ENCODE measurements at regions not wholly inside any gene's neighbourhood (a gene's known extent, or its start where the extent isn't known, plus 50 kb on each side); places are given as distances from the start of the nearest gene placed in this dataset.

GRCh38 chr11:23684701-23685100 lies 812.2 kb upstream of the LUZP2 start:
- no peaks in the 10 kb centered on the region for H3K27me3 Mint-ChIP-seq
- H3K27ac Mint-ChIP-seq, result no peak overlapping the region
- H3K9me3 Mint-ChIP-seq, result no peaks in the 10 kb centered on the region
- no peaks in the 10 kb centered on the region for H3K4me1 Mint-ChIP-seq
- no peak overlapping the region for H3K4me3 Mint-ChIP-seq
- H3K36me3 Mint-ChIP-seq, result no peaks in the 10 kb centered on the region

GRCh38 chr11:23687991-23688390 lies 808.9 kb upstream of the LUZP2 start:
- no peaks in the 10 kb centered on the region for H3K4me1 Mint-ChIP-seq
- no peaks in the 10 kb centered on the region for H3K9me3 Mint-ChIP-seq
- H3K4me3 Mint-ChIP-seq, result no peak overlapping the region
- no peak overlapping the region for H3K27ac Mint-ChIP-seq
- no peaks in the 10 kb centered on the region for H3K36me3 Mint-ChIP-seq
- no peaks in the 10 kb centered on the region for H3K27me3 Mint-ChIP-seq

GRCh38 chr11:23688411-23688810 lies 808.4 kb upstream of the LUZP2 start:
- no peak overlapping the region for H3K4me3 Mint-ChIP-seq
- no peaks in the 10 kb centered on the region for H3K36me3 Mint-ChIP-seq
- H3K4me1 Mint-ChIP-seq, result no peaks in the 10 kb centered on the region
- no peaks in the 10 kb centered on the region for H3K27me3 Mint-ChIP-seq
- H3K27ac Mint-ChIP-seq, result no peak overlapping the region
- H3K9me3 Mint-ChIP-seq, result no peaks in the 10 kb centered on the region

- no peaks in the 10 kb centered on the region for H3K36me3 Mint-ChIP-seq
- H3K9me3 Mint-ChIP-seq, result no peaks in the 10 kb centered on the region
- H3K4me1 Mint-ChIP-seq, result no peaks in the 10 kb centered on the region
- no peak overlapping the region for H3K4me3 Mint-ChIP-seq
- H3K27me3 Mint-ChIP-seq, result no peaks in the 10 kb centered on the region
- no peak overlapping the region for H3K27ac Mint-ChIP-seq
These were observed 808.0 kb upstream of the LUZP2 start for GRCh38 chr11:23688835-23689234.

GRCh38 chr11:23696688-23697415 lies 800.0 kb upstream of the LUZP2 start:
- Mint-ChIP-seq H3K4me1 (no peaks in the 10 kb centered on the region), H3K27me3 (no peaks in the 10 kb centered on the region), H3K27ac (no peak overlapping the region), H3K4me3 (no peak overlapping the region), H3K36me3 (no peaks in the 10 kb centered on the region), H3K9me3 (no peaks in the 10 kb centered on the region)

- Mint-ChIP-seq H3K36me3 (no peaks in the 10 kb centered on the region), H3K9me3 (no peaks in the 10 kb centered on the region), H3K27ac (no peak overlapping the region)
These were observed 792.7 kb upstream of the LUZP2 start for GRCh38 chr11:23704183-23704582.

GRCh38 chr11:23711981-23712380 lies 784.9 kb upstream of the LUZP2 start:
- H3K36me3 Mint-ChIP-seq, result no peaks in the 10 kb centered on the region
- H3K9me3 Mint-ChIP-seq, result peaks cover 11% of the 10 kb centered on the region
- H3K27ac Mint-ChIP-seq, result no peak overlapping the region
- H3K4me1 Mint-ChIP-seq, result no peaks in the 10 kb centered on the region
- no peak overlapping the region for H3K4me3 Mint-ChIP-seq
- no peaks in the 10 kb centered on the region for H3K27me3 Mint-ChIP-seq

More at GRCh38 chr11:23704183-23704582, 792.7 kb upstream of the LUZP2 start:
- Mint-ChIP-seq H3K4me3 (no peak overlapping the region), H3K27me3 (no peaks in the 10 kb centered on the region), H3K4me1 (no peaks in the 10 kb centered on the region)

GRCh38 chr11:23719016-23719415 lies 777.8 kb upstream of the LUZP2 start:
- H3K4me1 Mint-ChIP-seq, result no peaks in the 10 kb centered on the region
- H3K36me3 Mint-ChIP-seq, result no peaks in the 10 kb centered on the region
- H3K9me3 Mint-ChIP-seq, result peaks cover under 1% of the 10 kb centered on the region
- no peak overlapping the region for H3K4me3 Mint-ChIP-seq
- no peaks in the 10 kb centered on the region for H3K27me3 Mint-ChIP-seq
- H3K27ac Mint-ChIP-seq, result no peak overlapping the region

- no peak overlapping the region for H3K27ac Mint-ChIP-seq
These were observed 773.0 kb upstream of the LUZP2 start for GRCh38 chr11:23723861-23724260.

GRCh38 chr11:23725752-23726151 lies 771.1 kb upstream of the LUZP2 start:
- Mint-ChIP-seq H3K27me3 (no peaks in the 10 kb centered on the region), H3K4me1 (no peaks in the 10 kb centered on the region), H3K9me3 (no peaks in the 10 kb centered on the region), H3K27ac (no peak overlapping the region), H3K4me3 (no peak overlapping the region), H3K36me3 (no peaks in the 10 kb centered on the region)

More at GRCh38 chr11:23723861-23724260, 773.0 kb upstream of the LUZP2 start:
- Mint-ChIP-seq H3K27me3 (no peaks in the 10 kb centered on the region), H3K4me1 (no peaks in the 10 kb centered on the region), H3K4me3 (no peak overlapping the region), H3K9me3 (no peaks in the 10 kb centered on the region), H3K36me3 (no peaks in the 10 kb centered on the region)

- Mint-ChIP-seq H3K36me3 (no peaks in the 10 kb centered on the region), H3K27ac (no peak overlapping the region), H3K27me3 (no peaks in the 10 kb centered on the region), H3K4me1 (no peaks in the 10 kb centered on the region), H3K4me3 (no peak overlapping the region), H3K9me3 (no peaks in the 10 kb centered on the region)
These were observed 769.5 kb upstream of the LUZP2 start for GRCh38 chr11:23727387-23727786.

- no peaks in the 10 kb centered on the region for H3K27me3 Mint-ChIP-seq
- H3K4me1 Mint-ChIP-seq, result no peaks in the 10 kb centered on the region
- H3K27ac Mint-ChIP-seq, result no peak overlapping the region
- no peaks in the 10 kb centered on the region for H3K36me3 Mint-ChIP-seq
- no peaks in the 10 kb centered on the region for H3K9me3 Mint-ChIP-seq
- no peak overlapping the region for H3K4me3 Mint-ChIP-seq
These were observed 769.1 kb upstream of the LUZP2 start for GRCh38 chr11:23727794-23728193.

- no peak overlapping the region for H3K27ac Mint-ChIP-seq
- H3K4me3 Mint-ChIP-seq, result no peak overlapping the region
- no peaks in the 10 kb centered on the region for H3K27me3 Mint-ChIP-seq
- no peaks in the 10 kb centered on the region for H3K36me3 Mint-ChIP-seq
- no peaks in the 10 kb centered on the region for H3K4me1 Mint-ChIP-seq
- no peaks in the 10 kb centered on the region for H3K9me3 Mint-ChIP-seq
These were observed 767.8 kb upstream of the LUZP2 start for GRCh38 chr11:23729088-23729487.

- H3K36me3 Mint-ChIP-seq, result no peaks in the 10 kb centered on the region
- H3K4me1 Mint-ChIP-seq, result no peaks in the 10 kb centered on the region
- no peak overlapping the region for H3K4me3 Mint-ChIP-seq
- H3K27ac Mint-ChIP-seq, result no peak overlapping the region
- no peaks in the 10 kb centered on the region for H3K27me3 Mint-ChIP-seq
- no peaks in the 10 kb centered on the region for H3K9me3 Mint-ChIP-seq
These were observed 766.4 kb upstream of the LUZP2 start for GRCh38 chr11:23730307-23730998.

- no peak overlapping the region for H3K27ac Mint-ChIP-seq
- no peaks in the 10 kb centered on the region for H3K36me3 Mint-ChIP-seq
- no peaks in the 10 kb centered on the region for H3K9me3 Mint-ChIP-seq
- no peaks in the 10 kb centered on the region for H3K4me1 Mint-ChIP-seq
- H3K4me3 Mint-ChIP-seq, result no peak overlapping the region
- H3K27me3 Mint-ChIP-seq, result no peaks in the 10 kb centered on the region
These were observed 764.8 kb upstream of the LUZP2 start for GRCh38 chr11:23732026-23732425.

GRCh38 chr11:23746896-23747295 lies 750.0 kb upstream of the LUZP2 start:
- Mint-ChIP-seq H3K4me3 (no peak overlapping the region), H3K36me3 (no peaks in the 10 kb centered on the region), H3K4me1 (no peaks in the 10 kb centered on the region), H3K9me3 (peaks cover 5% of the 10 kb centered on the region), H3K27ac (no peak overlapping the region), H3K27me3 (no peaks in the 10 kb centered on the region)

All from activated naive CD4-positive, alpha-beta T cell treated with anti-CD3 and anti-CD28 coated beads, Interleukin-2, amount 50 U/mL, for 24 hours (primary cell).